Activated CD4-positive, alpha-beta T cell treated with anti-CD3 and anti-CD28 coated beads, Interleukin-2, amount 10 ng/mL, durations not matched to agents 24 days and 14 days (primary cell): ENCODE measurements at regions not wholly inside any gene's neighbourhood (a gene's known extent, or its start where the extent isn't known, plus 50 kb on each side); places are given as distances from the start of the nearest gene placed in this dataset.
"Not testable (repeated sequence)": the region's sequence is repeated elsewhere in the genome, so short reads cannot be mapped to it uniquely, and the experiment has no call there.

Experiments used
- DNase-seq: peaks from one replicate; pipeline ENCODE4 v3.0.0; 2022
- H3K27ac Mint-ChIP-seq: one replicate; pipeline ENCODE4 v1.8.0; 2022; ENCODE audit warnings: mild to moderate bottlenecking, mixed read lengths
- H3K27me3 Mint-ChIP-seq: one replicate; pipeline ENCODE4 v1.8.0; 2022; ENCODE audit warnings: mixed read lengths
- H3K36me3 Mint-ChIP-seq: one replicate; pipeline ENCODE4 v1.8.0; 2022; ENCODE audit warnings: low read depth, mild to moderate bottlenecking, mixed read lengths
- H3K4me1 Mint-ChIP-seq: one replicate; pipeline ENCODE4 v1.8.0; 2021; ENCODE audit warnings: mixed read lengths
- H3K4me3 Mint-ChIP-seq: one replicate; pipeline ENCODE4 v1.8.0; 2022; ENCODE audit warnings: mild to moderate bottlenecking, moderate library complexity, mixed read lengths
- H3K9me3 Mint-ChIP-seq: one replicate; pipeline ENCODE4 v1.8.0; 2021; ENCODE audit warnings: mixed read lengths
- intact Hi-C: fragments of 100-400 bp; cut with micrococcal nuclease; formaldehyde crosslinking; loops from one replicate; pipeline ENCODE4 v1.15.1; 2023

- H3K36me3 Mint-ChIP-seq, result no peaks in the 10 kb centered on the region
- intact Hi-C loops, result no loop called here
- no peak overlapping the region for H3K27ac Mint-ChIP-seq
- H3K4me3 Mint-ChIP-seq, result no peak overlapping the region
- peaks cover 3% of the 10 kb centered on the region for H3K9me3 Mint-ChIP-seq
- no peak for DNase-seq
- H3K4me1 Mint-ChIP-seq, result no peaks in the 10 kb centered on the region
- no peaks in the 10 kb centered on the region for H3K27me3 Mint-ChIP-seq
These were observed 696.5 kb downstream of the TDRD15 start for GRCh38 chr2:21820271-21820670.

- peaks cover 2% of the 10 kb centered on the region for H3K9me3 Mint-ChIP-seq
- no peaks in the 10 kb centered on the region for H3K27me3 Mint-ChIP-seq
- H3K36me3 Mint-ChIP-seq, result no peaks in the 10 kb centered on the region
- no peaks in the 10 kb centered on the region for H3K4me1 Mint-ChIP-seq
- intact Hi-C loops, result no loop called here
- no peak overlapping the region for H3K27ac Mint-ChIP-seq
- DNase-seq, result no peak
- H3K4me3 Mint-ChIP-seq, result no peak overlapping the region
These were observed 698.0 kb downstream of the TDRD15 start for GRCh38 chr2:21821672-21822227.

GRCh38 chr2:21822505-21822904 is 698.7 kb downstream of the TDRD15 start:
- Mint-ChIP-seq H3K9me3 (no peaks in the 10 kb centered on the region), H3K4me1 (no peaks in the 10 kb centered on the region), H3K36me3 (no peaks in the 10 kb centered on the region), H3K4me3 (no peak overlapping the region), H3K27ac (no peak overlapping the region), H3K27me3 (no peaks in the 10 kb centered on the region)
- intact Hi-C loops, result no loop called here
- DNase-seq, result no peak

- intact Hi-C loops, result no loop called here
- Mint-ChIP-seq H3K9me3 (no peaks in the 10 kb centered on the region), H3K27me3 (no peaks in the 10 kb centered on the region), H3K4me3 (no peak overlapping the region), H3K36me3 (no peaks in the 10 kb centered on the region), H3K27ac (no peak overlapping the region), H3K4me1 (no peaks in the 10 kb centered on the region)
- DNase-seq, result no peak
These were observed 710.0 kb downstream of the TDRD15 start for GRCh38 chr2:21833767-21834166.

GRCh38 chr2:21836261-21836660 is 712.5 kb downstream of the TDRD15 start:
- Mint-ChIP-seq H3K27ac (no peak overlapping the region), H3K9me3 (no peaks in the 10 kb centered on the region), H3K27me3 (no peaks in the 10 kb centered on the region), H3K4me1 (no peaks in the 10 kb centered on the region), H3K36me3 (no peaks in the 10 kb centered on the region), H3K4me3 (no peak overlapping the region)
- intact Hi-C loops, result loop anchor here (5.0 kb wide), 1 partner anchor 41 kb away; no protein-coding TSS in a partner anchor
- DNase-seq, result no peak

GRCh38 chr2:21836719-21837118 is 713.0 kb downstream of the TDRD15 start:
- intact Hi-C loops, result loop anchor here (5.0 kb wide), 1 partner anchor 41 kb away; no protein-coding TSS in a partner anchor
- Mint-ChIP-seq H3K4me1 (no peaks in the 10 kb centered on the region), H3K27me3 (no peaks in the 10 kb centered on the region), H3K9me3 (no peaks in the 10 kb centered on the region), H3K36me3 (no peaks in the 10 kb centered on the region), H3K4me3 (no peak overlapping the region), H3K27ac (no peak overlapping the region)
- DNase-seq, result no peak

- Mint-ChIP-seq H3K9me3 (peaks cover 3% of the 10 kb centered on the region), H3K4me3 (no peak overlapping the region), H3K27me3 (no peaks in the 10 kb centered on the region), H3K4me1 (no peaks in the 10 kb centered on the region), H3K27ac (no peak overlapping the region), H3K36me3 (no peaks in the 10 kb centered on the region)
- intact Hi-C loops, result loop anchor here (5.0 kb wide), 1 partner anchor 40 kb away; no protein-coding TSS in a partner anchor
- no peak for DNase-seq
These were observed 713.6 kb downstream of the TDRD15 start for GRCh38 chr2:21837168-21837960.

- no peaks in the 10 kb centered on the region for H3K36me3 Mint-ChIP-seq
These were observed 717.6 kb downstream of the TDRD15 start for GRCh38 chr2:21841341-21841740.

GRCh38 chr2:21850367-21850766 is 726.6 kb downstream of the TDRD15 start:
- H3K27ac Mint-ChIP-seq, DNase-seq, H3K4me1 Mint-ChIP-seq, intact Hi-C loops, H3K36me3 Mint-ChIP-seq, H3K4me3 Mint-ChIP-seq, H3K27me3 Mint-ChIP-seq: not testable (repeated sequence)
- H3K9me3 Mint-ChIP-seq, result peaks cover 12% of the 10 kb centered on the region

More at GRCh38 chr2:21841341-21841740, 717.6 kb downstream of the TDRD15 start:
- intact Hi-C loops, result no loop called here
- H3K9me3 Mint-ChIP-seq, result peaks cover 4% of the 10 kb centered on the region
- no peak overlapping the region for H3K27ac Mint-ChIP-seq
- H3K27me3 Mint-ChIP-seq, result no peaks in the 10 kb centered on the region
- no peaks in the 10 kb centered on the region for H3K4me1 Mint-ChIP-seq
- DNase-seq, result no peak
- no peak overlapping the region for H3K4me3 Mint-ChIP-seq

GRCh38 chr2:21854938-21855337 is 731.2 kb downstream of the TDRD15 start:
- Mint-ChIP-seq H3K4me1 (no peaks in the 10 kb centered on the region), H3K4me3 (no peak overlapping the region), H3K27ac (no peak overlapping the region), H3K36me3 (no peaks in the 10 kb centered on the region), H3K27me3 (no peaks in the 10 kb centered on the region), H3K9me3 (peaks cover 7% of the 10 kb centered on the region)
- no peak for DNase-seq
- intact Hi-C loops, result no loop called here

GRCh38 chr2:21856708-21857107 is 732.9 kb downstream of the TDRD15 start:
- Mint-ChIP-seq H3K4me3 (no peak overlapping the region), H3K4me1 (no peaks in the 10 kb centered on the region), H3K27ac (no peak overlapping the region), H3K36me3 (no peaks in the 10 kb centered on the region), H3K27me3 (no peaks in the 10 kb centered on the region), H3K9me3 (no peaks in the 10 kb centered on the region)
- no peak for DNase-seq
- intact Hi-C loops, result no loop called here

- intact Hi-C loops, result no loop called here
These were observed 737.1 kb downstream of the TDRD15 start for GRCh38 chr2:21860907-21861306.

GRCh38 chr2:21866316-21866715 is 742.5 kb downstream of the TDRD15 start:
- Mint-ChIP-seq H3K27ac (no peak overlapping the region), H3K4me3 (no peak overlapping the region), H3K27me3 (no peaks in the 10 kb centered on the region), H3K9me3 (no peaks in the 10 kb centered on the region), H3K36me3 (no peaks in the 10 kb centered on the region), H3K4me1 (no peaks in the 10 kb centered on the region)
- no peak for DNase-seq
- intact Hi-C loops, result no loop called here

More at GRCh38 chr2:21860907-21861306, 737.1 kb downstream of the TDRD15 start:
- H3K27me3 Mint-ChIP-seq, result no peaks in the 10 kb centered on the region
- no peak overlapping the region for H3K27ac Mint-ChIP-seq
- H3K9me3 Mint-ChIP-seq, result no peaks in the 10 kb centered on the region
- H3K4me3 Mint-ChIP-seq, result no peak overlapping the region
- DNase-seq, result no peak
- H3K4me1 Mint-ChIP-seq, result no peaks in the 10 kb centered on the region
- H3K36me3 Mint-ChIP-seq, result no peaks in the 10 kb centered on the region

GRCh38 chr2:21887881-21888280 is 764.1 kb downstream of the TDRD15 start:
- peaks cover 14% of the 10 kb centered on the region for H3K9me3 Mint-ChIP-seq
- no peaks in the 10 kb centered on the region for H3K27me3 Mint-ChIP-seq
- no peaks in the 10 kb centered on the region for H3K36me3 Mint-ChIP-seq
- H3K4me3 Mint-ChIP-seq, result no peak overlapping the region
- no peak overlapping the region for H3K27ac Mint-ChIP-seq
- intact Hi-C loops, result no loop called here
- DNase-seq, result no peak
- no peaks in the 10 kb centered on the region for H3K4me1 Mint-ChIP-seq
